B cell (primary cell): ENCODE measurements at regions not wholly inside any gene's neighbourhood (a gene's known extent, or its start where the extent isn't known, plus 50 kb on each side); places are given as distances from the start of the nearest gene placed in this dataset.

ENCODE experiments used
- ATAC-seq: fragments of 200-7000 bp; cut with Tn5 transposase; one replicate; pipeline ENCODE4 v1.10.0; 2021; ENCODE audit warnings: low read depth, mild to moderate bottlenecking, moderate number of reproducible peaks, moderate library complexity
- CTCF ChIA-PET: fragments of 350-600 bp; sonication (Branson Sonifier 250); formaldehyde crosslinking; loops from one replicate; lab custom pipeline; 2021; ENCODE audit warnings: antibody characterized with exemption, inconsistent platforms; lab: Charles Lee
- POLR2A ChIA-PET: fragments of 350-600 bp; sonication (Branson Sonifier 250); formaldehyde crosslinking; loops from one replicate; lab custom pipeline; 2021; ENCODE audit warnings: antibody characterized with exemption; lab: Charles Lee
- DNase-seq: peaks from one replicate; pipeline ENCODE4 v3.0.0; 2013
- H2AFZ ChIP-seq: 2 replicates; pipeline ENCODE4 v1.6.1; 2012; ENCODE audit warnings: mild to moderate bottlenecking, low read depth, low read length; ENCODE audit not compliant: insufficient read depth, poor library complexity, severe bottlenecking
- H3K27ac ChIP-seq, 2 donors: 1 replicate in 1 of 2; 2 replicates in 1 of 2; pipeline ENCODE4 v1.5.1; 2012 to 2013; ENCODE audit warnings: low read length in 2 of 2, mild to moderate bottlenecking in 2 of 2, moderate library complexity in 1 of 2
- H3K27me3 ChIP-seq, 4 experiments: fragments of 200-600 bp in 1 of 4; sonication (generic) in 1 of 4; replicated peaks in 1 of 4; 1 replicate in 2 of 4; 2 replicates in 2 of 4; pipeline versions ENCODE4 v1.6.1 to v1.7.0; 2013 to 2016; ENCODE audit warnings: low read length in 3 of 4, mild to moderate bottlenecking in 2 of 4, mixed read lengths in 1 of 4, moderate library complexity in 1 of 4; ENCODE audit not compliant: insufficient read depth in 4 of 4, control insufficient read depth in 3 of 4; ENCODE audit errors: control extremely low read depth in 1 of 4
- H3K36me3 ChIP-seq, 2 experiments: replicated peaks in 1 of 2; 1 replicate in 1 of 2; 2 replicates in 1 of 2; pipeline versions ENCODE4 v1.6.1 to v1.7.1; 2013; ENCODE audit warnings: low read length in 1 of 2; ENCODE audit not compliant: insufficient read depth in 2 of 2, control insufficient read depth in 1 of 2; ENCODE audit errors: control extremely low read depth in 1 of 2, extremely low read depth in 1 of 2
- H3K4me1 ChIP-seq, 2 donors: fragments of 200-600 bp in 1 of 2; sonication (generic) in 1 of 2; 1 replicate in 1 of 2; 2 replicates in 1 of 2; pipeline versions ENCODE4 v1.5.1 to v1.6.1; 2013 to 2017; ENCODE audit warnings: low read length in 2 of 2; ENCODE audit not compliant: control insufficient read depth in 2 of 2, insufficient read depth in 2 of 2
- H3K4me2 ChIP-seq: replicated peaks from 2 replicates; pipeline ENCODE3; 2012; ENCODE audit warnings: mild to moderate bottlenecking, low read depth, low read length; ENCODE audit not compliant: poor library complexity, severe bottlenecking
- H3K4me3 ChIP-seq, 5 experiments: fragments of 200-600 bp in 1 of 5; sonication (generic) in 1 of 5; 1 replicate in 3 of 5; 2 replicates in 2 of 5; pipeline versions ENCODE4 v1.5.1 to v1.7.0; 2011 to 2016; ENCODE audit warnings: low read length in 4 of 5, mild to moderate bottlenecking in 4 of 5, low read depth in 2 of 5, control low read depth in 1 of 5, moderate library complexity in 1 of 5; ENCODE audit not compliant: insufficient read depth in 1 of 5; ENCODE audit errors: control extremely low read depth in 1 of 5, extremely low read depth in 1 of 5
- H3K79me2 ChIP-seq: fragments of 200-600 bp; sonication (generic); one replicate; pipeline ENCODE4 v1.6.0; 2016; ENCODE audit warnings: low read length; ENCODE audit not compliant: control insufficient read depth, insufficient read depth
- H3K9ac ChIP-seq: fragments of 200-600 bp; sonication (generic); 2 replicates; pipeline ENCODE4 v1.6.1; 2017; ENCODE audit warnings: mild to moderate bottlenecking, low read length, moderate library complexity
- H3K9me3 ChIP-seq, 3 donors: one replicate each; pipeline versions ENCODE4 v1.6.1 to v1.7.1; 2013; ENCODE audit warnings: low read length in 2 of 3; ENCODE audit not compliant: control insufficient read depth in 2 of 3, insufficient read depth in 1 of 3; ENCODE audit errors: control extremely low read depth in 1 of 3
- H4K20me1 ChIP-seq: 2 replicates; pipeline ENCODE4 v1.6.0; 2012; ENCODE audit warnings: mild to moderate bottlenecking, low read length; ENCODE audit not compliant: insufficient read depth, control insufficient read depth, poor library complexity, severe bottlenecking
- H3K27ac Mint-ChIP-seq: one replicate; pipeline ENCODE4 v1.8.0; 2021; ENCODE audit warnings: mixed read lengths
- H3K27me3 Mint-ChIP-seq: one replicate; pipeline ENCODE4 v1.8.0; 2021; ENCODE audit warnings: mixed read lengths
- H3K4me1 Mint-ChIP-seq: one replicate; pipeline ENCODE4 v1.8.0; 2021; ENCODE audit warnings: mixed read lengths
- H3K4me3 Mint-ChIP-seq: one replicate; pipeline ENCODE4 v1.8.0; 2021; ENCODE audit warnings: mixed read lengths
- H3K9me3 Mint-ChIP-seq: one replicate; pipeline ENCODE4 v1.8.0; 2022; ENCODE audit warnings: mixed read lengths; ENCODE audit not compliant: insufficient read depth
- CTCF ChIP-seq: fragments of 200-600 bp; IDR thresholded peaks from one replicate; pipeline ENCODE4 v1.8.0; 2022; ENCODE audit warnings: antibody characterized with exemption, mild to moderate bottlenecking
- EZH2 ChIP-seq: IDR thresholded peaks from 2 replicates; pipeline ENCODE4 v1.6.1; 2012; ENCODE audit warnings: borderline replicate concordance, low read depth, mild to moderate bottlenecking, moderate library complexity, low read length; ENCODE audit not compliant: insufficient read depth, poor library complexity, severe bottlenecking
- WGBS: methylation state at CpG from one replicate; pipeline ENCODE4 v1.1.5; 2013; ENCODE audit warnings: missing lambda C conversion rate; ENCODE audit not compliant: insufficient coverage; 5-methylcytosine and 5-hydroxymethylcytosine counted together
- intact Hi-C: fragments of 100-400 bp; cut with micrococcal nuclease; formaldehyde crosslinking; loops from one replicate; pipeline ENCODE4 v1.10.0; 2022

DNA sequence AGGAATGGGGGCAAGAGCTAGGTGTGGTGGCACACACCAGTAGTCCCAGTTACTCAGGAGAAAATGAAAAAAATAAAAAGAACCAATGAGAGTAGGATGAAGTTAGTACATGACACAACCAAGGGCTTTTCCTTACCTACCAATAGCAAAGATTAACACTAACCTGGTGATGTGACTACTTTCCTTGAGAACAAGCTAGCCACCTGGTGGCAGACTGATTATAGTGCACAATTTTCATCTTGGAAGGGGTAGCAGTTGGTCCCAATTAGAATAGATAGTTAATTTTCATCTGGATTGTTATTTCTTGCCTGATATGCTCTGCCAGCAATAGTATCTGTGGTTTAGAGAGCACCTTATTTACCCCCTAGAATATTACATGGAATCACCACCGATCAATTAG, 1216.8 kb upstream of the PABPC4L start:
- H3K4me2 ChIP-seq, result no peak overlapping the region
- no CpG with 5 or more reads among the region's 1 CpG for WGBS

DNA sequence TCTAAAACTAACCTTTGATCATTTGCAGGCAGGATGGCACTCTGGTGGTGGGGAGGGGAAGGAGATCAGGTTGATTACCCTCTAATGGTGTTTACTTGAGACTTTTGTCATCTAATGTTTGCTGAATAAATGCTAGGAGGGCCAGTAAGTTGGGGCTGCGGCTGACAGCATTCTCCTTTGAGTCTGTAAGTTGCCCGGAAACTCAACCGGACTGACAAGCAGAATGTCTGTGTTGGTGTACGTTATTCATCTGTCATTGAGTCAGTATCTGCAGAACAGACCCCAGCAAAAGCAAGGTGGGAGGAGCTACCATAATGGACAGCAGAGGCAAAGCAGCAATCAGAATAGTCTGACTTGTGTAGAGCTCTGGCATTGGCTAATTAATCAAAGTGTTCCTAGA, 1210.6 kb upstream of the PABPC4L start:
- Mint-ChIP-seq H3K4me1 (no peaks in the 10 kb centered on the region), H3K9me3 (peaks cover 2% of the 10 kb centered on the region), H3K27me3 (no peaks in the 10 kb centered on the region), H3K27ac (no peak overlapping the region), H3K4me3 (no peak overlapping the region)
- no peaks in the 10 kb centered on the region for H4K20me1 ChIP-seq
- DNase-seq (no peak), ATAC-seq (no peak)
- H3K4me2 ChIP-seq, result no peak overlapping the region
- H3K4me3 ChIP-seq, result no peak overlapping the region
- H2AFZ ChIP-seq, result no peak overlapping the region
- intact Hi-C loops, result no loop called here
- no peaks in the 10 kb centered on the region for H3K36me3 ChIP-seq
- 86% methylated on average over 4 of the region's 4 CpGs for WGBS
- TF ChIP-seq EZH2 (no peak), CTCF (no peak)
- no peak overlapping the region for H3K27ac ChIP-seq
- POLR2A ChIA-PET, result no interaction called here
- no peaks in the 10 kb centered on the region for H3K27me3 ChIP-seq
- no peaks in the 10 kb centered on the region for H3K79me2 ChIP-seq
- H3K9ac ChIP-seq, result no peak overlapping the region
- CTCF ChIA-PET, result no interaction called here
- H3K4me1 ChIP-seq, result no peaks in the 10 kb centered on the region
- H3K9me3 ChIP-seq, result peaks cover 0 to 7% (median 0%) of the 10 kb centered on the region in 3 donors

More for the DNA sequence above, 1216.8 kb upstream of the PABPC4L start:
- Histone ChIP-seq H3K4me3 (no peak overlapping the region), H3K36me3 (no peaks in the 10 kb centered on the region), H2AFZ (no peak overlapping the region), H3K9ac (no peak overlapping the region), H3K9me3 (no peaks in the 10 kb centered on the region), H3K27me3 (no peaks in the 10 kb centered on the region), H3K4me1 (no peaks in the 10 kb centered on the region), H3K79me2 (no peaks in the 10 kb centered on the region), H3K27ac (no peak overlapping the region), H4K20me1 (no peaks in the 10 kb centered on the region)
- TF ChIP-seq EZH2, result no peak
- no peak for TF ChIP-seq CTCF
- intact Hi-C loops, result no loop called here
- H3K4me3 Mint-ChIP-seq, result no peak overlapping the region
- no peaks in the 10 kb centered on the region for H3K9me3 Mint-ChIP-seq
- CTCF ChIA-PET, result no interaction called here
- no peaks in the 10 kb centered on the region for H3K27me3 Mint-ChIP-seq
- POLR2A ChIA-PET, result no interaction called here
- ATAC-seq (no peak), DNase-seq (no peak)
- no peak overlapping the region for H3K27ac Mint-ChIP-seq
- H3K4me1 Mint-ChIP-seq, result no peaks in the 10 kb centered on the region
